GM12878 (cell line): ENCODE measurements at regions not wholly inside any gene's neighbourhood (a gene's known extent, or its start where the extent isn't known, plus 50 kb on each side); places are given as distances from the start of the nearest gene placed in this dataset.

Experiments used
- ASH2L ChIP-seq: fragments of 300-600, 200-600 bp; sonication (generic); IDR thresholded peaks from 2 replicates; pipeline ENCODE4 v1.6.1; 2017; ENCODE audit warnings: low read depth, mild to moderate bottlenecking, borderline replicate concordance
- CUX1 ChIP-seq: IDR thresholded peaks from 2 replicates; pipeline ENCODE4 v1.6.1; 2012; ENCODE audit warnings: improper control_type of control experiment, low read depth, low read length; ENCODE audit not compliant: insufficient replicate concordance
- HDAC2 ChIP-seq: fragments of 200-600 bp; sonication (generic); IDR thresholded peaks from 2 replicates; pipeline ENCODE4 v1.6.1; 2017
- MTA3 ChIP-seq: IDR thresholded peaks from 2 replicates; pipeline ENCODE4 v1.6.1; 2012; ENCODE audit warnings: low read length, inconsistent platforms, borderline replicate concordance
- MYB ChIP-seq: fragments of 150-350 bp; IDR thresholded peaks from 2 replicates; pipeline ENCODE4 v1.6.1; 2014; ENCODE audit warnings: mild to moderate bottlenecking, low read depth, low read length, borderline replicate concordance
- NFYB ChIP-seq: IDR thresholded peaks from 2 replicates; pipeline ENCODE4 v1.6.1; 2011; ENCODE audit warnings: low read depth, mild to moderate bottlenecking, low read length, improper control_type of control experiment, moderate library complexity; ENCODE audit not compliant: insufficient read depth
- POLR2AphosphoS5 ChIP-seq: IDR thresholded peaks from 2 replicates; pipeline ENCODE4 v1.6.1; 2011; ENCODE audit warnings: mild to moderate bottlenecking, low read length, inconsistent platforms
- SIN3A ChIP-seq: IDR thresholded peaks from 2 replicates; pipeline ENCODE4 v1.6.1; 2012; ENCODE audit warnings: low read depth, low read length, improper control_type of control experiment
- TBL1XR1 ChIP-seq: IDR thresholded peaks from 2 replicates; pipeline ENCODE4 v1.6.1; 2012; ENCODE audit warnings: low read depth, low read length, improper control_type of control experiment
- ZBTB4 ChIP-seq: fragments of 450-650 bp; formaldehyde crosslinking; IDR thresholded peaks from 2 replicates; pipeline ENCODE4 v1.4.0; 2022; ENCODE audit warnings: mild to moderate bottlenecking, moderate library complexity
- ZNF217 ChIP-seq: fragments of 450-650 bp; IDR thresholded peaks from 2 replicates; pipeline ENCODE4 v1.6.1; 2017; ENCODE audit warnings: antibody characterized with exemption, mild to moderate bottlenecking
- TF ChIP-seq, protein P1 (sequence below): IDR thresholded peaks from 2 replicates; pipeline ENCODE4 v1.6.1; 2012; ENCODE audit warnings: low read length, inconsistent platforms

GRCh38 chr9:84486663-84487062, 146.1 kb upstream of the SLC28A3 start (continued):
- TF ChIP-seq, protein P1, sequence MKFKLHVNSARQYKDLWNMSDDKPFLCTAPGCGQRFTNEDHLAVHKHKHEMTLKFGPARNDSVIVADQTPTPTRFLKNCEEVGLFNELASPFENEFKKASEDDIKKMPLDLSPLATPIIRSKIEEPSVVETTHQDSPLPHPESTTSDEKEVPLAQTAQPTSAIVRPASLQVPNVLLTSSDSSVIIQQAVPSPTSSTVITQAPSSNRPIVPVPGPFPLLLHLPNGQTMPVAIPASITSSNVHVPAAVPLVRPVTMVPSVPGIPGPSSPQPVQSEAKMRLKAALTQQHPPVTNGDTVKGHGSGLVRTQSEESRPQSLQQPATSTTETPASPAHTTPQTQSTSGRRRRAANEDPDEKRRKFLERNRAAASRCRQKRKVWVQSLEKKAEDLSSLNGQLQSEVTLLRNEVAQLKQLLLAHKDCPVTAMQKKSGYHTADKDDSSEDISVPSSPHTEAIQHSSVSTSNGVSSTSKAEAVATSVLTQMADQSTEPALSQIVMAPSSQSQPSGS = no peak
- TF ChIP-seq CUX1 (no peak), SIN3A (no peak), HDAC2 (no peak), NFYB (no peak), MTA3 (no peak), ZNF217 (no peak), ZBTB4 (no peak), ASH2L (no peak), MYB (no peak), TBL1XR1 (no peak), POLR2AphosphoS5 (no peak)
